MM.1S (cell line): ENCODE measurements at regions not wholly inside any gene's neighbourhood (a gene's known extent, or its start where the extent isn't known, plus 50 kb on each side); places are given as distances from the start of the nearest gene placed in this dataset.

Source experiments
- DNase-seq: peaks from one replicate; pipeline ENCODE4 v3.0.0-alpha.2; 2015
- H2AFZ ChIP-seq: fragments of 300-600 bp; sonication (generic); 2 replicates; pipeline ENCODE4 v1.6.0; 2016; ENCODE audit warnings: antibody characterized with exemption, low read length
- H3F3A ChIP-seq: fragments of 300-600 bp; sonication (generic); 2 replicates; pipeline ENCODE4 v1.6.1; 2016; ENCODE audit warnings: mild to moderate bottlenecking, antibody characterized with exemption, low read length, moderate library complexity, mixed read lengths; ENCODE audit not compliant: insufficient read depth
- H3K27ac ChIP-seq: fragments of 300-600 bp; sonication (generic); 2 replicates; pipeline ENCODE4 v1.5.1; 2016; ENCODE audit warnings: mild to moderate bottlenecking, low read length
- H3K27me3 ChIP-seq: fragments of 300-600 bp; sonication (generic); replicated peaks from 2 replicates; pipeline ENCODE4 v1.6.0; 2016; ENCODE audit warnings: low read length; ENCODE audit not compliant: insufficient read depth
- H3K36me3 ChIP-seq: fragments of 300-600 bp; sonication (generic); replicated peaks from 2 replicates; pipeline ENCODE4 v1.6.1; 2016; ENCODE audit warnings: mild to moderate bottlenecking, low read length, mixed read lengths; ENCODE audit not compliant: insufficient read depth
- H3K4me1 ChIP-seq: fragments of 300-600 bp; sonication (generic); 2 replicates; pipeline ENCODE4 v1.6.1; 2016; ENCODE audit warnings: low read length, mixed read lengths
- H3K4me2 ChIP-seq: fragments of 300-600 bp; sonication (generic); 2 replicates; pipeline ENCODE4 v1.6.0; 2016; ENCODE audit warnings: low read depth, low read length
- H3K4me3 ChIP-seq: fragments of 300-600 bp; sonication (generic); 2 replicates; pipeline ENCODE4 v1.5.1; 2016; ENCODE audit warnings: low read length, mixed read lengths
- H3K79me2 ChIP-seq: fragments of 300-600 bp; sonication (generic); 2 replicates; pipeline ENCODE4 v1.6.1; 2016; ENCODE audit warnings: mixed run types, low read length, mixed read lengths
- H3K9ac ChIP-seq: fragments of 300-600 bp; sonication (generic); 2 replicates; pipeline ENCODE4 v1.6.1; 2016; ENCODE audit warnings: low read length, mixed read lengths
- H3K9me2 ChIP-seq: fragments of 300-600 bp; sonication (generic); replicated peaks from 2 replicates; pipeline ENCODE4 v1.6.1; 2016; ENCODE audit warnings: mild to moderate bottlenecking, low read length, mixed read lengths; ENCODE audit not compliant: insufficient read depth
- H3K9me3 ChIP-seq: fragments of 300-600 bp; sonication (generic); replicated peaks from 2 replicates; pipeline ENCODE4 v1.6.1; 2016; ENCODE audit warnings: mild to moderate bottlenecking, low read length, mixed read lengths; ENCODE audit not compliant: insufficient read depth
- H4K20me1 ChIP-seq: fragments of 300-600 bp; sonication (generic); 2 replicates; pipeline ENCODE4 v1.6.1; 2016; ENCODE audit warnings: mild to moderate bottlenecking, low read length, moderate library complexity, mixed read lengths; ENCODE audit not compliant: insufficient read depth
- EZH2 ChIP-seq: fragments of 300-600 bp; sonication (generic); optimal IDR thresholded peaks from 2 replicates; pipeline ENCODE3; 2017; ENCODE audit warnings: low read depth, mild to moderate bottlenecking, antibody characterized with exemption, low read length, mixed read lengths
- EZH2phosphoT487 ChIP-seq: fragments of 300-600 bp; sonication (generic); IDR thresholded peaks from 2 replicates; pipeline ENCODE4 v1.6.1; 2018; ENCODE audit warnings: antibody characterized with exemption, low read length
- TF ChIP-seq, protein P1 (sequence below): fragments of 300-600 bp; sonication (generic); IDR thresholded peaks from 2 replicates; pipeline ENCODE4 v1.5.1; 2016; ENCODE audit warnings: antibody characterized with exemption, low read length, mixed read lengths

DNA sequence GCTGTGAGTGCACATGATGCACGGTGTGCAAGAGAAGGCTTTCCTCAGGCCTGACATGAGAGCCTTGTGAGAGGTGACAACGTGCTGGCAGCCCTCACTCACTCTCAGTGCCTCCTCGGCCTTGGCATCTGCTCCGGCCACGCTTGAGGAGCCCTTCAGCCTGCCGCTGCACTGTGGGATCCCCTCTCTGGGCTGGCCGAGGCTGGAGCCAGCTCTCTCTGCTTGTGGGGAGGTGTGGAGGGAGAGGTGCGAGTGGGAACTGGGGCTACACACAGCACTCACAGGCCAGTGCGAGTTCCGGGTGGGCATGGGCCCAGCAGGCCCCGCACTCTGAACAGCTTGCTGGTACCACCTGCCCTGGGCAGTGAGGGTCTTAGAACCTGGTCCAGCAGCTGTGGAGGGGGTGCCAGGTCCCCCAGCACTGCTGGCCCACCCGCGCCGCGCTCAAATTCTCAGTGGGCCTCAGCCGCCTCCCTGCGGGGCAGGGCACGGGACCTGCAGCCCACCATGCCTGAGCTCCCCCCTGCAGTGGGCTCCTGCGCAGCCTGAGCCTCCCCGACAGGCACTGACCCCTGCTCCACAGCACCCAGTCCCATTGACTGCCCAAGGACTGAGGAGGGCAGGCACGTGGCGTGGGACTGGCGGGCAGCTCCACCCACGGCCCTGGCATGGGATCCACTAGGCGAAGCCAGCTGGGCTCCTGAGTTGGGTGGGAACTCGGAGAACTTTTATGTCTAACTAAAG, 74.9 kb upstream of the BMP5 start:
- no peak overlapping the region for H2AFZ ChIP-seq
- H3K4me1 ChIP-seq, result no peaks in the 10 kb centered on the region
- no peak for TF ChIP-seq EZH2phosphoT487
- TF ChIP-seq, protein P1, sequence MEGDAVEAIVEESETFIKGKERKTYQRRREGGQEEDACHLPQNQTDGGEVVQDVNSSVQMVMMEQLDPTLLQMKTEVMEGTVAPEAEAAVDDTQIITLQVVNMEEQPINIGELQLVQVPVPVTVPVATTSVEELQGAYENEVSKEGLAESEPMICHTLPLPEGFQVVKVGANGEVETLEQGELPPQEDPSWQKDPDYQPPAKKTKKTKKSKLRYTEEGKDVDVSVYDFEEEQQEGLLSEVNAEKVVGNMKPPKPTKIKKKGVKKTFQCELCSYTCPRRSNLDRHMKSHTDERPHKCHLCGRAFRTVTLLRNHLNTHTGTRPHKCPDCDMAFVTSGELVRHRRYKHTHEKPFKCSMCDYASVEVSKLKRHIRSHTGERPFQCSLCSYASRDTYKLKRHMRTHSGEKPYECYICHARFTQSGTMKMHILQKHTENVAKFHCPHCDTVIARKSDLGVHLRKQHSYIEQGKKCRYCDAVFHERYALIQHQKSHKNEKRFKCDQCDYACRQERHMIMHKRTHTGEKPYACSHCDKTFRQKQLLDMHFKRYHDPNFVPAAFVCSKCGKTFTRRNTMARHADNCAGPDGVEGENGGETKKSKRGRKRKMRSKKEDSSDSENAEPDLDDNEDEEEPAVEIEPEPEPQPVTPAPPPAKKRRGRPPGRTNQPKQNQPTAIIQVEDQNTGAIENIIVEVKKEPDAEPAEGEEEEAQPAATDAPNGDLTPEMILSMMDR, result no peak
- TF ChIP-seq EZH2, result no peak
- H3F3A ChIP-seq, result no peaks in the 10 kb centered on the region
- no peaks in the 10 kb centered on the region for H3K9me2 ChIP-seq
- no peak overlapping the region for H3K4me2 ChIP-seq
- H3K9me3 ChIP-seq, result no peaks in the 10 kb centered on the region
- no peaks in the 10 kb centered on the region for H3K36me3 ChIP-seq
- no peak overlapping the region for H3K9ac ChIP-seq
- H3K4me3 ChIP-seq, result no peak overlapping the region
- no peaks in the 10 kb centered on the region for H4K20me1 ChIP-seq
- no peaks in the 10 kb centered on the region for H3K79me2 ChIP-seq
- no peak overlapping the region for H3K27ac ChIP-seq
- H3K27me3 ChIP-seq, result no peaks in the 10 kb centered on the region
- no peak for DNase-seq

DNA sequence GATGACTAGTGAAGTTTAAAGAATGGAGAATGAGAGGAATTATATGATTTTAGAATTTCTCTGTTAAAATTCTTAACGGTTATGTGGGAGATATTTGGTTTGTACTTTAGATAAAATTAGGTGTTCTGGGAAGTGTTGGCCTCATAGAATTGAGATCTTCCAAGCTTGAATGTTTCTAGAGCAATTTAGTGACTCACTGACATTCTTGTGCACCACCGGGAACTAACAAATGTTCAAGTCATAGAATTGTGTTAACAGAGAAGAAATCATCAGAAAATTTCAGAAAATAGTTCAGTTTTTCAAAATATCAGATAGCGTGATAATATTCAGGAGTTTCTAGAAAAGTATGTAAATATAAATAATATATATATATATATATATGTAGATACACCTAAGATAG, 67.9 kb upstream of the BMP5 start:
- no peaks in the 10 kb centered on the region for H3K36me3 ChIP-seq
- no peaks in the 10 kb centered on the region for H4K20me1 ChIP-seq
- TF ChIP-seq EZH2, result no peak
- TF ChIP-seq EZH2phosphoT487, result no peak
- TF ChIP-seq, protein P1, result no peak
- no peak overlapping the region for H3K9ac ChIP-seq
- no peaks in the 10 kb centered on the region for H3F3A ChIP-seq
- H3K4me2 ChIP-seq, result no peak overlapping the region
- H3K4me3 ChIP-seq, result no peak overlapping the region
- no peaks in the 10 kb centered on the region for H3K79me2 ChIP-seq
- no peaks in the 10 kb centered on the region for H3K27me3 ChIP-seq
- H2AFZ ChIP-seq, result no peak overlapping the region
- no peak overlapping the region for H3K27ac ChIP-seq
- no peak for DNase-seq
- no peaks in the 10 kb centered on the region for H3K9me2 ChIP-seq
- H3K4me1 ChIP-seq, result no peaks in the 10 kb centered on the region
- no peaks in the 10 kb centered on the region for H3K9me3 ChIP-seq

DNA sequence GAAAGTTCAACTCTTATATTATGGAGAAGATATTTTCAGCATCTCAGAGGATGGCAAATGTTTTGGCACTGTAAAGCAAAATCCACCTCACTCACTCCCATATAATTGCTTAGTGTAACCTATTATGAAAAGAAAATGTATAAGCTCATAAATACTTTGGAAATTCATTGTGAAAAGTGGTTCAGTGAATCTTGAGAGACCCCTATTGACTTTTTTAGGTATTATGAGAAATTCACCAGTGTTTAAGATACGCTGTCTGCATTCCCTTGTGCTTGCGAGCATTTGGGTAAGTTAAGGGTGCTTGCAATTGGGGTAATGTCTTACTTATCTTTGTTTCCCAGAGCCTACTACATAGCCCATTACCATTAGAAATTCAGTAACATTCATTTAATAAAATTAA, 66.3 kb upstream of the BMP5 start:
- no peaks in the 10 kb centered on the region for H3K9me2 ChIP-seq
- H3K79me2 ChIP-seq, result no peaks in the 10 kb centered on the region
- TF ChIP-seq EZH2phosphoT487, result no peak
- no peak for TF ChIP-seq EZH2
- TF ChIP-seq, protein P1, result no peak
- no peaks in the 10 kb centered on the region for H3K4me1 ChIP-seq
- no peaks in the 10 kb centered on the region for H3K9me3 ChIP-seq
- H3K4me3 ChIP-seq, result no peak overlapping the region
- H3F3A ChIP-seq, result no peaks in the 10 kb centered on the region
- H3K4me2 ChIP-seq, result no peak overlapping the region
- no peak overlapping the region for H2AFZ ChIP-seq
- no peak overlapping the region for H3K9ac ChIP-seq
- H3K36me3 ChIP-seq, result no peaks in the 10 kb centered on the region
- no peaks in the 10 kb centered on the region for H4K20me1 ChIP-seq
- no peak overlapping the region for H3K27ac ChIP-seq
- no peaks in the 10 kb centered on the region for H3K27me3 ChIP-seq
- DNase-seq, result no peak
